Astrocyte (in vitro differentiated cells and primary cell): ENCODE measurements at regions not wholly inside any gene's neighbourhood (a gene's known extent, or its start where the extent isn't known, plus 50 kb on each side); places are given as distances from the start of the nearest gene placed in this dataset.
A peak's percentile ranks its signal among the peaks of the same experiment; 100 is the strongest.

Source experiments
- DNase-seq: peaks from one replicate; pipeline ENCODE4 v3.0.0-alpha.2; 2010; ENCODE audit warnings: low read depth
- FAIRE-seq: peaks from 2 replicates; lab custom pipeline; 2011; peaks lifted over from hg19 to GRCh38; lab: Jason Lieb, UNC
- H2AFZ ChIP-seq: 2 replicates; pipeline ENCODE4 v1.6.0; 2012; ENCODE audit warnings: low read depth, low read length, inconsistent platforms
- H3K27ac ChIP-seq: 2 replicates; pipeline ENCODE4 v1.5.1; 2011; ENCODE audit warnings: low read depth, low read length, inconsistent platforms
- H3K27me3 ChIP-seq: 2 replicates; pipeline ENCODE4 v1.6.0; 2011; ENCODE audit warnings: low read length, inconsistent platforms; ENCODE audit not compliant: insufficient read depth
- H3K36me3 ChIP-seq: 2 replicates; pipeline ENCODE4 v1.5.1; 2011; ENCODE audit warnings: low read length, inconsistent platforms; ENCODE audit not compliant: insufficient read depth
- H3K4me1 ChIP-seq: 2 replicates; pipeline ENCODE4 v1.5.1; 2011; ENCODE audit warnings: low read length, inconsistent platforms; ENCODE audit not compliant: insufficient read depth
- H3K4me2 ChIP-seq: 2 replicates; pipeline ENCODE4 v1.6.0; 2012; ENCODE audit warnings: low read length, inconsistent platforms
- H3K4me3 ChIP-seq: 2 replicates; pipeline ENCODE4 v1.5.1; 2011; ENCODE audit warnings: low read depth, mild to moderate bottlenecking, low read length, inconsistent platforms; ENCODE audit not compliant: insufficient read depth
- H3K79me2 ChIP-seq: 2 replicates; pipeline ENCODE4 v1.6.0; 2012; ENCODE audit warnings: mild to moderate bottlenecking, low read length, inconsistent platforms; ENCODE audit not compliant: insufficient read depth
- H3K9ac ChIP-seq: 2 replicates; pipeline ENCODE4 v1.6.0; 2012; ENCODE audit warnings: mild to moderate bottlenecking, low read length, inconsistent platforms
- H3K9me3 ChIP-seq: 2 replicates; pipeline ENCODE4 v1.5.1; 2012; ENCODE audit warnings: low read depth, mild to moderate bottlenecking, low read length, inconsistent platforms; ENCODE audit not compliant: insufficient read depth
- H4K20me1 ChIP-seq: 2 replicates; pipeline ENCODE4 v1.6.0; 2012; ENCODE audit warnings: low read length, inconsistent platforms; ENCODE audit not compliant: insufficient read depth
- H3K27ac Mint-ChIP-seq: one replicate; pipeline ENCODE4 v1.8.0; 2021; ENCODE audit warnings: mild to moderate bottlenecking, mixed read lengths; ENCODE audit not compliant: unreplicated experiment
- H3K27me3 Mint-ChIP-seq: one replicate; pipeline ENCODE4 v1.8.0; 2021; ENCODE audit warnings: low read depth, mixed read lengths; ENCODE audit not compliant: unreplicated experiment
- H3K36me3 Mint-ChIP-seq: one replicate; pipeline ENCODE4 v1.8.0; 2021; ENCODE audit warnings: low read depth, mixed read lengths; ENCODE audit not compliant: unreplicated experiment
- H3K4me1 Mint-ChIP-seq: one replicate; pipeline ENCODE4 v1.8.0; 2021; ENCODE audit warnings: low read depth, mixed read lengths; ENCODE audit not compliant: unreplicated experiment
- H3K4me3 Mint-ChIP-seq: one replicate; pipeline ENCODE4 v1.8.0; 2021; ENCODE audit warnings: mild to moderate bottlenecking, moderate library complexity, mixed read lengths; ENCODE audit not compliant: unreplicated experiment
- H3K9me3 Mint-ChIP-seq: one replicate; pipeline ENCODE4 v1.8.0; 2021; ENCODE audit warnings: mild to moderate bottlenecking, mixed read lengths; ENCODE audit not compliant: unreplicated experiment
- EZH2 ChIP-seq: IDR thresholded peaks from 2 replicates; pipeline ENCODE4 v1.6.1; 2012; ENCODE audit warnings: mild to moderate bottlenecking, low read length, inconsistent platforms; ENCODE audit not compliant: insufficient read depth
- TF ChIP-seq, protein P1 (sequence below): IDR thresholded peaks from 2 replicates; pipeline ENCODE4 v1.5.1; 2011; ENCODE audit warnings: low read depth, mild to moderate bottlenecking, inconsistent platforms, low read length, moderate library complexity; ENCODE audit not compliant: insufficient read depth

- H4K20me1 ChIP-seq = no peaks in the 10 kb centered on the region
- H3K4me1 Mint-ChIP-seq = peaks cover 20% of the 10 kb centered on the region
- no peaks in the 10 kb centered on the region for H3K27me3 Mint-ChIP-seq
- no peaks in the 10 kb centered on the region for H3K27me3 ChIP-seq
- H3K27ac ChIP-seq = no peak overlapping the region
- TF ChIP-seq, protein P1, sequence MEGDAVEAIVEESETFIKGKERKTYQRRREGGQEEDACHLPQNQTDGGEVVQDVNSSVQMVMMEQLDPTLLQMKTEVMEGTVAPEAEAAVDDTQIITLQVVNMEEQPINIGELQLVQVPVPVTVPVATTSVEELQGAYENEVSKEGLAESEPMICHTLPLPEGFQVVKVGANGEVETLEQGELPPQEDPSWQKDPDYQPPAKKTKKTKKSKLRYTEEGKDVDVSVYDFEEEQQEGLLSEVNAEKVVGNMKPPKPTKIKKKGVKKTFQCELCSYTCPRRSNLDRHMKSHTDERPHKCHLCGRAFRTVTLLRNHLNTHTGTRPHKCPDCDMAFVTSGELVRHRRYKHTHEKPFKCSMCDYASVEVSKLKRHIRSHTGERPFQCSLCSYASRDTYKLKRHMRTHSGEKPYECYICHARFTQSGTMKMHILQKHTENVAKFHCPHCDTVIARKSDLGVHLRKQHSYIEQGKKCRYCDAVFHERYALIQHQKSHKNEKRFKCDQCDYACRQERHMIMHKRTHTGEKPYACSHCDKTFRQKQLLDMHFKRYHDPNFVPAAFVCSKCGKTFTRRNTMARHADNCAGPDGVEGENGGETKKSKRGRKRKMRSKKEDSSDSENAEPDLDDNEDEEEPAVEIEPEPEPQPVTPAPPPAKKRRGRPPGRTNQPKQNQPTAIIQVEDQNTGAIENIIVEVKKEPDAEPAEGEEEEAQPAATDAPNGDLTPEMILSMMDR = no peak
- no peak for TF ChIP-seq EZH2
- H3K4me3 ChIP-seq = no peak overlapping the region
- H3K79me2 ChIP-seq = no peaks in the 10 kb centered on the region
- peaks cover 16% of the 10 kb centered on the region for H3K4me1 ChIP-seq
- no peaks in the 10 kb centered on the region for H3K36me3 Mint-ChIP-seq
- FAIRE-seq = no peak
- no peak for DNase-seq
- H3K4me3 Mint-ChIP-seq = no peak overlapping the region
- H3K36me3 ChIP-seq = no peaks in the 10 kb centered on the region
- no peak overlapping the region for H3K9ac ChIP-seq
- H3K4me2 ChIP-seq = no peak overlapping the region
- H3K9me3 ChIP-seq = peaks cover 3% of the 10 kb centered on the region
- H2AFZ ChIP-seq = no peak overlapping the region
- peaks cover 11% of the 10 kb centered on the region for H3K9me3 Mint-ChIP-seq
- H3K27ac Mint-ChIP-seq = no peak overlapping the region
Observed at GRCh38 chr5:9922719-9923118, 292.6 kb upstream of the TAS2R1 start.

DNA sequence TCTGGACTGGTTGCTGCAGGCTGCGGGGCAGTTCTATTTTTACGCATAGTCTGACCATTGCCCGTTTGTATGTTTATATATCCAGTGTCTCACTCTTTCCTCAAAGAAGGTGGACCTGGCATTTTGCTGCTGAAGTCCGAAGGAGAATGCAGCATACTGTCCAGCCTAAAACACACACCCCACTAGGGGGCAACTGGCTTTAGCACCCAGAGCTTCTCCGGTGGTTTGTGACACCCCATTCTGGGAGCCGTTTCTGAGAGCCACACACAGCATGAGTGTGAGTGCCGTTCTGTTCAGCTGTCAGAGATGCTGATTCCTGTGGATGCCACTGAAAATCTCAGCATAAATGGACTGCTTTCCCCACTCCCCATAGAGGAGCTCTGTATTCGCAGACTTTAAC lies 290.5 kb upstream of the TAS2R1 start:
- peaks cover 8% of the 10 kb centered on the region for H3K4me1 Mint-ChIP-seq
- H3K9me3 ChIP-seq = peaks cover 3% of the 10 kb centered on the region
- H3K27ac ChIP-seq = no peak overlapping the region
- H3K27me3 ChIP-seq = no peaks in the 10 kb centered on the region
- no peak for DNase-seq
- H3K36me3 Mint-ChIP-seq = no peaks in the 10 kb centered on the region
- TF ChIP-seq, protein P1 = no peak
- TF ChIP-seq EZH2 = no peak
- H3K9me3 Mint-ChIP-seq = peaks cover 11% of the 10 kb centered on the region
- H3K4me3 Mint-ChIP-seq = no peak overlapping the region
- H3K4me2 ChIP-seq = no peak overlapping the region
- H3K4me1 ChIP-seq = peaks cover 7% of the 10 kb centered on the region
- peaks cover 3% of the 10 kb centered on the region for H3K27me3 Mint-ChIP-seq
- no peak overlapping the region for H2AFZ ChIP-seq
- H3K4me3 ChIP-seq = no peak overlapping the region
- no peak overlapping the region for H3K27ac Mint-ChIP-seq
- H3K79me2 ChIP-seq = no peaks in the 10 kb centered on the region
- H3K9ac ChIP-seq = no peak overlapping the region
- no peaks in the 10 kb centered on the region for H3K36me3 ChIP-seq
- FAIRE-seq = no peak
- no peaks in the 10 kb centered on the region for H4K20me1 ChIP-seq

DNA sequence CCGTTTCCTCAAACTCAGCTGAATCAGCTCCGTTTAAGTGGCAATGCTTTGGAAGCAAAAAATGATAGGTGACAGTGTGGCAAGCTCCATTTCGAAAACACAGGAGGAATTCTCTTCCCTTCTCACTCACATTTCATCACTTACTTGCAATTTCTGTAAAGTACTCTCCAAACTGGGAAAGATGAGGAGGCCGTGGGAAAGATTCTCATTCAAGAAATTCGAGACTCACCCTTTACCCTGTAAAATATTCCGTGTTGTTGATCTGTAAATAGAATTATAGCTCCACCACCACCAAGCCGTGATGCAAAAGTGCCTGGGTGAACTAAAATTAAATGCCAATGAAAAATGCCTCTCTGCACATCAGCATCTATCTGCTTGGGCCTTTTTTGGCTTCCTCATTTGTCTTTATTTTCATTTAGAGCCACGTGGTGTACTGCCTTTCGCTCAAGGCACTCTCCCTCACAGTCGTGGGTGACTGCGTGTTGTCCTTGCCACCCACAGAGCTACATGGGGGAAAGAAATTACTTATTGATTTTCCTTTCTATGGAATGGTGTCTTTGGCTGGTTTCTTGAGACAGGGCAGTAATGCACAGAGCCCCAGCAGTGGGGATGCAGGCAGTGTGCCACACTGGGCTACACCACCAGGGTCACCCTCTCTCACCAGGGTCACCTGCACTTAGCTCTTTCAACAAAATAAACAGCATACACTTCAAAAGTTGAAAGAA lies 289.3 kb upstream of the TAS2R1 start:
- TF ChIP-seq EZH2 = no peak
- TF ChIP-seq, protein P1 = no peak
- peak overlapping the region; percentile 42 for H2AFZ ChIP-seq

More for the DNA sequence above, 289.3 kb upstream of the TAS2R1 start:
- no peak for FAIRE-seq
- H3K9ac ChIP-seq = no peak overlapping the region
- Mint-ChIP-seq H3K36me3 (no peaks in the 10 kb centered on the region), H3K4me1 (peaks cover 3% of the 10 kb centered on the region), H3K4me3 (no peak overlapping the region), H3K27ac (no peak overlapping the region), H3K9me3 (peaks cover 7% of the 10 kb centered on the region), H3K27me3 (peaks cover 3% of the 10 kb centered on the region)
- no peak overlapping the region for H3K4me3 ChIP-seq
- DNase-seq = no peak
- H3K4me2 ChIP-seq = no peak overlapping the region
- H3K9me3 ChIP-seq = peaks cover 3% of the 10 kb centered on the region
- H4K20me1 ChIP-seq = no peaks in the 10 kb centered on the region
- H3K4me1 ChIP-seq = peaks cover 4% of the 10 kb centered on the region
- no peaks in the 10 kb centered on the region for H3K27me3 ChIP-seq
- no peak overlapping the region for H3K27ac ChIP-seq
- H3K36me3 ChIP-seq = no peaks in the 10 kb centered on the region
- H3K79me2 ChIP-seq = no peaks in the 10 kb centered on the region
